ENCODE measurements at regions not wholly inside any gene's neighbourhood (a gene's known extent, or its start where the extent isn't known, plus 50 kb on each side); places are given as distances from the start of the nearest gene placed in this dataset.
"Not testable (repeated sequence)": the region's sequence is repeated elsewhere in the genome, so short reads cannot be mapped to it uniquely, and the experiment has no call there.

GRCh38 chr14:85077716-85078115 lies 452.2 kb upstream of the FLRT2 start:
- not testable (repeated sequence) for DNase-seq (ENCODE audit: low spot score)

GRCh38 chr14:85079842-85080730 lies 449.9 kb upstream of the FLRT2 start:
- no peak for DNase-seq (ENCODE audit: low spot score)

GRCh38 chr14:85084344-85084743 lies 445.6 kb upstream of the FLRT2 start:
- DNase-seq (ENCODE audit: low spot score), result no peak

- DNase-seq (ENCODE audit: low spot score), result no peak
These were observed 444.0 kb upstream of the FLRT2 start for GRCh38 chr14:85085981-85086380.

- no peak for DNase-seq (ENCODE audit: low spot score)
These were observed 442.7 kb upstream of the FLRT2 start for GRCh38 chr14:85087201-85087600.

GRCh38 chr14:85088192-85088591 lies 441.8 kb upstream of the FLRT2 start:
- DNase-seq (ENCODE audit: low spot score), result no peak

- no peak for DNase-seq (ENCODE audit: low spot score)
These were observed 439.3 kb upstream of the FLRT2 start for GRCh38 chr14:85090681-85091080.

- DNase-seq (ENCODE audit: low spot score), result no peak
These were observed 436.2 kb upstream of the FLRT2 start for GRCh38 chr14:85093631-85094330.

GRCh38 chr14:85102591-85102990 lies 427.4 kb upstream of the FLRT2 start:
- no peak for DNase-seq (ENCODE audit: low spot score)

GRCh38 chr14:85106506-85106905 lies 423.4 kb upstream of the FLRT2 start:
- no peak for DNase-seq (ENCODE audit: low spot score)

- no peak for DNase-seq (ENCODE audit: low spot score)
These were observed 417.2 kb upstream of the FLRT2 start for GRCh38 chr14:85112762-85113161.

- DNase-seq (ENCODE audit: low spot score), result no peak
These were observed 414.0 kb upstream of the FLRT2 start for GRCh38 chr14:85115921-85116320.

GRCh38 chr14:85118274-85118673 lies 411.7 kb upstream of the FLRT2 start:
- no peak for DNase-seq (ENCODE audit: low spot score)

GRCh38 chr14:85122690-85123089 lies 407.3 kb upstream of the FLRT2 start:
- DNase-seq (ENCODE audit: low spot score), result no peak

- DNase-seq (ENCODE audit: low spot score), result no peak
These were observed 406.2 kb upstream of the FLRT2 start for GRCh38 chr14:85123755-85124154.

- DNase-seq (ENCODE audit: low spot score), result no peak
These were observed 405.2 kb upstream of the FLRT2 start for GRCh38 chr14:85124631-85125290.

- DNase-seq (ENCODE audit: low spot score), result no peak
These were observed 404.7 kb upstream of the FLRT2 start for GRCh38 chr14:85125291-85125670.

GRCh38 chr14:85129921-85130320 lies 400.0 kb upstream of the FLRT2 start:
- DNase-seq (ENCODE audit: low spot score), result no peak

GRCh38 chr14:85131226-85131922 lies 398.6 kb upstream of the FLRT2 start:
- DNase-seq (ENCODE audit: low spot score), result no peak

- DNase-seq (ENCODE audit: low spot score), result no peak
These were observed 387.0 kb upstream of the FLRT2 start for GRCh38 chr14:85142982-85143381.

- DNase-seq (ENCODE audit: low spot score), result no peak
These were observed 383.2 kb upstream of the FLRT2 start for GRCh38 chr14:85146779-85147178.

- DNase-seq (ENCODE audit: low spot score), result no peak
These were observed 379.8 kb upstream of the FLRT2 start for GRCh38 chr14:85150166-85150565.

Measured in CD4-positive, alpha-beta T cell treated with Interleukin-6 at 100 ng/mL for 8 hours (primary cell).